K562 (cell line): ENCODE measurements at regions not wholly inside any gene's neighbourhood (a gene's known extent, or its start where the extent isn't known, plus 50 kb on each side); places are given as distances from the start of the nearest gene placed in this dataset.

Experiments used
- ATAC-seq: fragments of 200-7000 bp; cut with Tn5 transposase; 3 replicates; pipeline ENCODE4 v1.9.1; 2020; ENCODE audit warnings: moderate library complexity
- BruUV-seq: library from RNA; stranded (reverse); fragments of 400-500 nt; replicated peaks from 2 replicates; lab custom pipeline; 2021; lab: Mats Ljungman, UMichigan
- CTCF ChIA-PET: fragments of 300-600 bp; formaldehyde crosslinking; extraction: SDS; loops from one replicate; lab custom pipeline; 2021; ENCODE audit warnings: low intra/inter-chr PET ratio; lab: Yijun Ruan, JAX
- POLR2A ChIA-PET: fragments of 300-600, 350-650 bp; sonication (Branson Sonifier 250); formaldehyde crosslinking; extraction: SDS; loops from one replicate; lab custom pipeline; 2021; ENCODE audit warnings: antibody characterized with exemption, inconsistent platforms; lab: Yijun Ruan, JAX
- DNase-seq, 4 experiments: peaks; one replicate each; pipeline versions ENCODE4 v3.0.0 to v3.0.0-alpha.2; 2011 to 2018; ENCODE audit warnings: low spot score in 3 of 4, mixed read lengths in 3 of 4; ENCODE audit errors: extremely low read depth in 1 of 4
- FAIRE-seq: peaks from 2 replicates; lab custom pipeline; 2011; peaks lifted over from hg19 to GRCh38; lab: Jason Lieb, UNC
- H2AFZ ChIP-seq: 2 replicates; pipeline ENCODE4 v1.6.0; 2011; ENCODE audit warnings: low read depth, low read length, control low read depth, inconsistent platforms
- H3K27ac ChIP-seq: fragments of 200-600 bp; 3 replicates; pipeline ENCODE4 v1.8.0; 2011; ENCODE audit warnings: low read depth, mild to moderate bottlenecking, control low read depth, inconsistent platforms, low read length, moderate library complexity, mixed read lengths; ENCODE audit errors: extremely low read depth
- H3K27me3 ChIP-seq, 2 experiments: fragments of 300-600 bp in 1 of 2; 2 replicates in 1 of 2; 3 replicates in 1 of 2; pipeline versions ENCODE4 v1.6.0 to v1.8.0; 2011; ENCODE audit warnings: inconsistent platforms in 2 of 2, low read length in 2 of 2, mild to moderate bottlenecking in 1 of 2, mixed read lengths in 1 of 2, moderate library complexity in 1 of 2; ENCODE audit not compliant: control insufficient read depth in 2 of 2, insufficient read depth in 2 of 2
- H3K36me3 ChIP-seq: fragments of 300-600 bp; 3 replicates; pipeline ENCODE4 v1.8.0; 2011; ENCODE audit warnings: mild to moderate bottlenecking, low read length, inconsistent platforms; ENCODE audit not compliant: control insufficient read depth, insufficient read depth
- H3K4me1 ChIP-seq, 2 experiments: fragments of 200-600 bp in 1 of 2; replicated peaks in 1 of 2; 2 replicates in 1 of 2; 3 replicates in 1 of 2; pipeline versions ENCODE4 v1.5.1 to v1.8.0; 2011; ENCODE audit warnings: inconsistent platforms in 2 of 2, low read length in 2 of 2, mild to moderate bottlenecking in 1 of 2, mixed read lengths in 1 of 2, moderate library complexity in 1 of 2; ENCODE audit not compliant: control insufficient read depth in 2 of 2, insufficient read depth in 2 of 2
- H3K4me2 ChIP-seq: 2 replicates; pipeline ENCODE4 v1.6.1; 2011; ENCODE audit warnings: low read length, control low read depth, inconsistent platforms, mixed read lengths; ENCODE audit not compliant: insufficient read depth
- H3K4me3 ChIP-seq: fragments of 200-600 bp; sonication (generic), shearing (Covaris generic); 2 replicates; pipeline ENCODE4 v1.5.1; 2016; ENCODE audit warnings: control low read depth, inconsistent platforms
- H3K79me2 ChIP-seq: fragments of 200-600 bp; 3 replicates; pipeline ENCODE4 v1.8.0; 2011; ENCODE audit warnings: low read length, inconsistent platforms; ENCODE audit not compliant: control insufficient read depth, insufficient read depth
- H3K9ac ChIP-seq, 2 experiments: 2 replicates each; pipeline versions ENCODE4 v1.6.0 to v1.6.1; 2011; ENCODE audit warnings: low read depth in 2 of 2, low read length in 2 of 2, control low read depth in 1 of 2, inconsistent platforms in 1 of 2, mild to moderate bottlenecking in 1 of 2, mixed read lengths in 1 of 2; ENCODE audit not compliant: insufficient read depth in 1 of 2
- H3K9me1 ChIP-seq: one replicate; pipeline ENCODE4 v1.6.0; 2011; ENCODE audit warnings: inconsistent platforms, mild to moderate bottlenecking, low read length, moderate library complexity; ENCODE audit not compliant: control insufficient read depth, insufficient read depth
- H3K9me3 ChIP-seq: replicated peaks from 2 replicates; pipeline ENCODE4 v1.5.1; 2011; ENCODE audit warnings: low read depth, low read length, inconsistent platforms; ENCODE audit not compliant: control insufficient read depth, insufficient read depth
- H4K20me1 ChIP-seq: replicated peaks from 2 replicates; pipeline ENCODE4 v1.6.1; 2011; ENCODE audit warnings: low read length, inconsistent platforms, mixed read lengths; ENCODE audit not compliant: control insufficient read depth, insufficient read depth
- CAMTA2 ChIP-seq: fragments of 250-450 bp; sonication (Bioruptor Pico); conservative IDR thresholded peaks from 2 replicates; pipeline ENCODE4 v1.5.1; 2022
- CHAMP1 ChIP-seq: fragments of 450-650 bp; IDR thresholded peaks from 2 replicates; pipeline ENCODE4 v1.6.1; 2016; ENCODE audit warnings: mild to moderate bottlenecking
- FOXM1 ChIP-seq, 2 experiments: fragments of 450-650 bp in 1 of 2; sonication (generic) in 1 of 2; formaldehyde crosslinking in 1 of 2; IDR thresholded peaks; 2 replicates each; pipeline versions ENCODE4 v1.6.1 to v1.9.0; 2017 to 2022; ENCODE audit warnings: low read depth in 2 of 2, mild to moderate bottlenecking in 2 of 2, missing genetic modification reagents in 1 of 2, moderate library complexity in 1 of 2
- HDAC2 ChIP-seq: fragments of 450-650 bp; IDR thresholded peaks from 2 replicates; pipeline ENCODE4 v1.6.1; 2016; ENCODE audit warnings: mild to moderate bottlenecking
- HMG20A ChIP-seq: fragments of 450-650 bp; formaldehyde crosslinking; conservative IDR thresholded peaks from 2 replicates; pipeline ENCODE4 v1.4.0; 2020; ENCODE audit warnings: mild to moderate bottlenecking, mixed read lengths
- PPARD ChIP-seq: fragments of 250-450 bp; sonication (Bioruptor Pico); IDR thresholded peaks from 2 replicates; pipeline ENCODE4 v1.8.0; 2022; ENCODE audit warnings: inconsistent platforms, mild to moderate bottlenecking, moderate library complexity
- RB1 ChIP-seq: fragments of 450-650 bp; IDR thresholded peaks from 2 replicates; pipeline ENCODE4 v1.6.1; 2017; ENCODE audit warnings: low read depth, mild to moderate bottlenecking
- SNIP1 ChIP-seq: fragments of 450-650 bp; IDR thresholded peaks from 2 replicates; pipeline ENCODE4 v1.7.1; 2017; ENCODE audit warnings: low read depth, mild to moderate bottlenecking
- STAT5A ChIP-seq: IDR thresholded peaks from 2 replicates; pipeline ENCODE4 v1.6.1; 2012; ENCODE audit warnings: low read length, inconsistent platforms, borderline replicate concordance
- TOE1 ChIP-seq, 2 experiments: fragments of 450-650 bp in 1 of 2; sonication (generic) in 1 of 2; formaldehyde crosslinking in 1 of 2; IDR thresholded peaks; 2 replicates each; pipeline versions ENCODE4 v1.7.1 to v1.8.0; 2016 to 2022; ENCODE audit warnings: borderline replicate concordance in 2 of 2, mild to moderate bottlenecking in 2 of 2, antibody characterized with exemption in 1 of 2, inconsistent platforms in 1 of 2, low read depth in 1 of 2, missing genetic modification reagents in 1 of 2, moderate library complexity in 1 of 2
- ZNF3 ChIP-seq: fragments of 250-450 bp; sonication (Bioruptor Pico); IDR thresholded peaks from 2 replicates; pipeline ENCODE4 v1.5.0; 2021; ENCODE audit warnings: mild to moderate bottlenecking, moderate library complexity
- ZNF584 ChIP-seq: fragments of 200-800 bp; sonication (Bioruptor generic); IDR thresholded peaks from 2 replicates; pipeline ENCODE4 v1.6.1; 2016; ENCODE audit warnings: low read depth, mild to moderate bottlenecking, missing genetic modification characterization, missing compliant biosample characterization
- whole genome bisulfite sequencing: fragments of 100-300 bp; shearing (Covaris generic); methylation state at CpG from one replicate; pipeline ENCODE4 v1.1.6; 2016; ENCODE audit warnings: low coverage, mixed read lengths; ENCODE audit not compliant: insufficient coverage; ENCODE audit errors: missing lambda C conversion rate; 5-methylcytosine and 5-hydroxymethylcytosine counted together
- in situ Hi-C: fragments of 300-500 bp; cut with MboI; formaldehyde crosslinking; loops from 4 replicates; pipeline ENCODE4 v1.15.0; 2018; ENCODE audit warnings: inconsistent platforms, mixed read lengths
- intact Hi-C: fragments of 100-400 bp; cut with micrococcal nuclease; formaldehyde crosslinking; loops from 2 replicates; pipeline ENCODE4 v1.14.2; 2022
- TF ChIP-seq, protein P1 (sequence below), 2 experiments: fragments of 150-350 bp in 1 of 2; IDR thresholded peaks; 2 replicates each; pipeline ENCODE4 v1.6.1; 2012 to 2016; ENCODE audit warnings: low read depth in 2 of 2, low read length in 2 of 2, mild to moderate bottlenecking in 1 of 2, moderate library complexity in 1 of 2
- TF ChIP-seq, protein P2 (sequence below): fragments of 250-450 bp; sonication (Bioruptor Pico); IDR thresholded peaks from 2 replicates; pipeline ENCODE4 v1.8.0; 2021; ENCODE audit warnings: mild to moderate bottlenecking, moderate library complexity

GRCh38 chr15:38074029-38074428 is 139.6 kb downstream of the TMCO5A start:
- Histone ChIP-seq H3K9me1 (no peaks in the 10 kb centered on the region), H3K4me2 (no peak overlapping the region), H4K20me1 (peaks cover 5% of the 10 kb centered on the region; the same call in 1 of the 2 replicates), H3K9ac (no peak overlapping the region), H3K36me3 (no peaks in the 10 kb centered on the region), H3K4me3 (no peak overlapping the region), H3K27me3 (peaks cover 34 to 35% of the 10 kb centered on the region in 2 experiments), H3K9me3 (no peaks in the 10 kb centered on the region), H3K27ac (no peak overlapping the region), H3K79me2 (no peaks in the 10 kb centered on the region), H3K4me1 (peaks cover 0 to 8% of the 10 kb centered on the region in 2 experiments; a peak in 3 of 5 replicates), H2AFZ (no peak overlapping the region)
- BruUV-seq: no TSS peak
- WGBS: 2% methylated on average over 5 of the region's 5 CpGs
- no peak for DNase-seq
- FAIRE-seq: no peak
- POLR2A ChIA-PET: no interaction called here
- CTCF ChIA-PET: no interaction called here
- intact Hi-C loops (loop anchor here (10.0 kb wide), 1 partner anchor 281 kb away; no protein-coding TSS in a partner anchor), in situ Hi-C loops (no loop called here)
- no peak for ATAC-seq
- no peak for TF ChIP-seq SNIP1
- TF ChIP-seq STAT5A: no peak
- TF ChIP-seq ZNF584: no peak
- TF ChIP-seq TOE1 (IDR thresholded peaks at IDR 0.05; ENCODE audit: borderline replicate concordance): no peak
- TF ChIP-seq TOE1 (CRISPR knock-in tag; IDR thresholded peaks at IDR 0.05; ENCODE audit: borderline replicate concordance, low read depth): no peak
- TF ChIP-seq, protein P1, sequence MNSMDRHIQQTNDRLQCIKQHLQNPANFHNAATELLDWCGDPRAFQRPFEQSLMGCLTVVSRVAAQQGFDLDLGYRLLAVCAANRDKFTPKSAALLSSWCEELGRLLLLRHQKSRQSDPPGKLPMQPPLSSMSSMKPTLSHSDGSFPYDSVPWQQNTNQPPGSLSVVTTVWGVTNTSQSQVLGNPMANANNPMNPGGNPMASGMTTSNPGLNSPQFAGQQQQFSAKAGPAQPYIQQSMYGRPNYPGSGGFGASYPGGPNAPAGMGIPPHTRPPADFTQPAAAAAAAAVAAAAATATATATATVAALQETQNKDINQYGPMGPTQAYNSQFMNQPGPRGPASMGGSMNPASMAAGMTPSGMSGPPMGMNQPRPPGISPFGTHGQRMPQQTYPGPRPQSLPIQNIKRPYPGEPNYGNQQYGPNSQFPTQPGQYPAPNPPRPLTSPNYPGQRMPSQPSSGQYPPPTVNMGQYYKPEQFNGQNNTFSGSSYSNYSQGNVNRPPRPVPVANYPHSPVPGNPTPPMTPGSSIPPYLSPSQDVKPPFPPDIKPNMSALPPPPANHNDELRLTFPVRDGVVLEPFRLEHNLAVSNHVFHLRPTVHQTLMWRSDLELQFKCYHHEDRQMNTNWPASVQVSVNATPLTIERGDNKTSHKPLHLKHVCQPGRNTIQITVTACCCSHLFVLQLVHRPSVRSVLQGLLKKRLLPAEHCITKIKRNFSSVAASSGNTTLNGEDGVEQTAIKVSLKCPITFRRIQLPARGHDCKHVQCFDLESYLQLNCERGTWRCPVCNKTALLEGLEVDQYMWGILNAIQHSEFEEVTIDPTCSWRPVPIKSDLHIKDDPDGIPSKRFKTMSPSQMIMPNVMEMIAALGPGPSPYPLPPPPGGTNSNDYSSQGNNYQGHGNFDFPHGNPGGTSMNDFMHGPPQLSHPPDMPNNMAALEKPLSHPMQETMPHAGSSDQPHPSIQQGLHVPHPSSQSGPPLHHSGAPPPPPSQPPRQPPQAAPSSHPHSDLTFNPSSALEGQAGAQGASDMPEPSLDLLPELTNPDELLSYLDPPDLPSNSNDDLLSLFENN (IDR thresholded peaks at IDR 0.05; ENCODE audit: low read depth in 2 of 2, low read length in 2 of 2): no peak
- TF ChIP-seq CHAMP1: no peak
- no peak for TF ChIP-seq CAMTA2
- no peak for TF ChIP-seq HDAC2
- no peak for TF ChIP-seq PPARD (CRISPR knock-in tag)
- no peak for TF ChIP-seq HMG20A (CRISPR knock-in tag)
- TF ChIP-seq ZNF3 (CRISPR knock-in tag): no peak
- TF ChIP-seq RB1: no peak
- TF ChIP-seq, protein P2, sequence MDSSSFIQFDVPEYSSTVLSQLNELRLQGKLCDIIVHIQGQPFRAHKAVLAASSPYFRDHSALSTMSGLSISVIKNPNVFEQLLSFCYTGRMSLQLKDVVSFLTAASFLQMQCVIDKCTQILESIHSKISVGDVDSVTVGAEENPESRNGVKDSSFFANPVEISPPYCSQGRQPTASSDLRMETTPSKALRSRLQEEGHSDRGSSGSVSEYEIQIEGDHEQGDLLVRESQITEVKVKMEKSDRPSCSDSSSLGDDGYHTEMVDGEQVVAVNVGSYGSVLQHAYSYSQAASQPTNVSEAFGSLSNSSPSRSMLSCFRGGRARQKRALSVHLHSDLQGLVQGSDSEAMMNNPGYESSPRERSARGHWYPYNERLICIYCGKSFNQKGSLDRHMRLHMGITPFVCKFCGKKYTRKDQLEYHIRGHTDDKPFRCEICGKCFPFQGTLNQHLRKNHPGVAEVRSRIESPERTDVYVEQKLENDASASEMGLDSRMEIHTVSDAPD (CRISPR knock-in tag): no peak
- no peak for TF ChIP-seq FOXM1 (IDR thresholded peaks at IDR 0.05; ENCODE audit: low read depth)
- TF ChIP-seq FOXM1 (CRISPR knock-in tag; IDR thresholded peaks at IDR 0.05; ENCODE audit: low read depth): no peak
